GM12878 (cell line): ENCODE measurements at regions not wholly inside any gene's neighbourhood (a gene's known extent, or its start where the extent isn't known, plus 50 kb on each side); places are given as distances from the start of the nearest gene placed in this dataset.

ENCODE experiments used
- ATAC-seq: fragments of 200-7000 bp; cut with Tn5 transposase; 3 replicates; pipeline ENCODE4 v1.9.1; 2020; ENCODE audit warnings: mild to moderate bottlenecking, moderate library complexity
- BruUV-seq: library from RNA; stranded (reverse); fragments of 400-500 nt; replicated peaks from 2 replicates; lab custom pipeline; 2021; lab: Mats Ljungman, UMichigan
- CTCF ChIA-PET: fragments of 300-600 bp; sonication (Branson Sonifier 250); formaldehyde crosslinking; extraction: SDS; loops from one replicate; lab custom pipeline; 2021; ENCODE audit warnings: inconsistent platforms; lab: Yijun Ruan, JAX
- POLR2A ChIA-PET: fragments of 350-600 bp; formaldehyde crosslinking; extraction: SDS; loops from one replicate; lab custom pipeline; 2021; ENCODE audit warnings: inconsistent platforms; lab: Charles Lee
- RAD21 ChIA-PET: fragments of 300-600 bp; sonication (Branson Sonifier 250); formaldehyde crosslinking; loops from one replicate; lab custom pipeline; 2023; ENCODE audit warnings: antibody characterized with exemption; ENCODE audit not compliant: unreplicated experiment; lab: Charles Lee
- SMC1A ChIA-PET: fragments of 300-600 bp; sonication (Branson Sonifier 250); formaldehyde crosslinking; loops from one replicate; lab custom pipeline; 2023; ENCODE audit not compliant: unreplicated experiment, uncharacterized antibody; lab: Charles Lee
- DNase-seq: peaks from one replicate; pipeline ENCODE4 v3.0.0-alpha.2; 2011; ENCODE audit warnings: low read depth, low spot score
- FAIRE-seq: peaks from 3 replicates; lab custom pipeline; 2011; peaks lifted over from hg19 to GRCh38; lab: Jason Lieb, UNC
- H2AFZ ChIP-seq: 2 replicates; pipeline ENCODE4 v1.6.0; 2011; ENCODE audit warnings: low read depth, low read length, control low read depth; ENCODE audit not compliant: control insufficient read depth
- H3K27ac ChIP-seq: 2 replicates; pipeline ENCODE4 v1.5.1; 2011; ENCODE audit warnings: control low read depth; ENCODE audit not compliant: control insufficient read depth, insufficient read depth
- H3K27me3 ChIP-seq, 2 experiments: replicated peaks in 1 of 2; 2 replicates each; pipeline versions ENCODE4 v1.6.0 to v1.6.1; 2011; ENCODE audit warnings: low read length in 1 of 2; ENCODE audit not compliant: control insufficient read depth in 2 of 2, insufficient read depth in 2 of 2
- H3K36me3 ChIP-seq, 2 experiments: 2 replicates each; pipeline ENCODE4 v1.5.1; 2011; ENCODE audit warnings: low read length in 1 of 2; ENCODE audit not compliant: control insufficient read depth in 2 of 2, insufficient read depth in 2 of 2
- H3K4me1 ChIP-seq: 2 replicates; pipeline ENCODE4 v1.6.1; 2011; ENCODE audit warnings: mild to moderate bottlenecking, low read length, moderate library complexity, mixed read lengths; ENCODE audit not compliant: control insufficient read depth, insufficient read depth
- H3K4me2 ChIP-seq: 2 replicates; pipeline ENCODE4 v1.6.0; 2011; ENCODE audit warnings: control low read depth; ENCODE audit not compliant: control insufficient read depth, insufficient read depth
- H3K4me3 ChIP-seq: fragments of 200-600 bp; sonication (generic); 2 replicates; pipeline ENCODE4 v1.5.1; 2016
- H3K79me2 ChIP-seq: 2 replicates; pipeline ENCODE4 v1.6.0; 2011; ENCODE audit warnings: low read length; ENCODE audit not compliant: control insufficient read depth, insufficient read depth
- H3K9ac ChIP-seq: 2 replicates; pipeline ENCODE4 v1.8.0; 2011; ENCODE audit warnings: low read length, control low read depth, mixed read lengths; ENCODE audit not compliant: control insufficient read depth, insufficient read depth
- H3K9me3 ChIP-seq: replicated peaks from 3 replicates; pipeline ENCODE4 v1.5.1; 2011; ENCODE audit warnings: mild to moderate bottlenecking, low read length; ENCODE audit not compliant: control insufficient read depth, insufficient read depth
- H4K20me1 ChIP-seq: 2 replicates; pipeline ENCODE4 v1.6.0; 2011; ENCODE audit not compliant: control insufficient read depth, insufficient read depth
- CHD1 ChIP-seq: IDR thresholded peaks from 2 replicates; pipeline ENCODE4 v1.6.1; 2012; ENCODE audit warnings: low read depth, low read length, improper control_type of control experiment
- DPF2 ChIP-seq: fragments of 450-650 bp; IDR thresholded peaks from 2 replicates; pipeline ENCODE4 v1.6.1; 2017; ENCODE audit warnings: mild to moderate bottlenecking
- FOXM1 ChIP-seq: IDR thresholded peaks from 2 replicates; pipeline ENCODE4 v1.6.1; 2012; ENCODE audit warnings: low read depth, mild to moderate bottlenecking, inconsistent platforms, low read length, moderate library complexity
- IRF3 ChIP-seq: fragments of 450-650 bp; IDR thresholded peaks from 2 replicates; pipeline ENCODE4 v1.6.1; 2014; ENCODE audit warnings: mild to moderate bottlenecking
- PAX8 ChIP-seq: fragments of 450-650 bp; IDR thresholded peaks from 2 replicates; pipeline ENCODE4 v1.6.1; 2017; ENCODE audit warnings: mild to moderate bottlenecking, moderate library complexity
- RELA ChIP-seq: fragments of 450-650 bp; IDR thresholded peaks from 2 replicates; pipeline ENCODE4 v1.8.0; 2014; ENCODE audit warnings: borderline replicate concordance; ENCODE audit not compliant: partially characterized antibody
- USF2 ChIP-seq: IDR thresholded peaks from 2 replicates; pipeline ENCODE4 v1.6.1; 2011; ENCODE audit warnings: low read depth, low read length, improper control_type of control experiment, borderline replicate concordance
- WGBS: methylation state at CpG from one replicate; pipeline ENCODE4 v1.1.6; 2016; ENCODE audit warnings: low lambda C conversion rate; ENCODE audit not compliant: insufficient replicate concordance, insufficient coverage; ENCODE audit errors: missing lambda C conversion rate; 5-methylcytosine and 5-hydroxymethylcytosine counted together
- in situ Hi-C: fragments of 300-500 bp; cut with MboI; formaldehyde crosslinking; loops from 9 replicates; pipeline ENCODE4 v1.14.3; 2018; ENCODE audit warnings: mixed read lengths
- intact Hi-C: fragments of 100-400 bp; cut with micrococcal nuclease; formaldehyde crosslinking; loops from one replicate; pipeline ENCODE4 v1.14.2; 2022; ENCODE audit not compliant: unreplicated experiment
- TF ChIP-seq, protein P1 (sequence below): IDR thresholded peaks from 2 replicates; pipeline ENCODE4 v1.6.1; 2011; ENCODE audit warnings: mild to moderate bottlenecking, low read depth, low read length, moderate library complexity; ENCODE audit not compliant: insufficient replicate concordance

DNA sequence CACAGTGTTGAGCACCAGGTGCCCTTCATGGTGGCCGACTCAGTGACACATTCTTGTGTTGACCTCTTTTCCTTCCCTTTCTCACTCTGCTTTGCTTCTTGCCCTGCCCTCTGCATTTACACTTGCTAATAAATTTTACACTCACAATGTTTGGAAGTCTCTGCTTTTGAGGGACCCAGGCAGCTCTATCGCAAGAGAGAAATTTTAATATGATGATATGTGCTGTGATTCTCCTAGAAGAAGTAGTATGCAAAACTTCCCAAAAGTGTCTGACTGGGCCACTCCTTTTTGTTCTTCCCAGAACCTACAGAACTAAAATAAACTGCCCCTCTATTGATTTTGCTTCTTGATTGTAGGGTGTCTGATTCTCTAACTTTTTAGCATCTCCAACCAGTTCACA is 135.0 kb downstream of the IRS1 start:
- 43% methylated on average over 2 of the region's 2 CpGs for WGBS
- ATAC-seq (no peak), FAIRE-seq (no peak), DNase-seq (no peak)
- no peak overlapping the region for H3K4me2 ChIP-seq
- no peak overlapping the region for H3K27ac ChIP-seq
- no TSS peak for BruUV-seq
- ChIA-PET SMC1A (no interaction called here), RAD21 (no interaction called here), CTCF (no interaction called here), POLR2A (no interaction called here)
- H3K79me2 ChIP-seq = no peaks in the 10 kb centered on the region
- intact Hi-C loops (no loop called here), in situ Hi-C loops (no loop called here)
- no peaks in the 10 kb centered on the region for H3K27me3 ChIP-seq
- TF ChIP-seq, protein P1, sequence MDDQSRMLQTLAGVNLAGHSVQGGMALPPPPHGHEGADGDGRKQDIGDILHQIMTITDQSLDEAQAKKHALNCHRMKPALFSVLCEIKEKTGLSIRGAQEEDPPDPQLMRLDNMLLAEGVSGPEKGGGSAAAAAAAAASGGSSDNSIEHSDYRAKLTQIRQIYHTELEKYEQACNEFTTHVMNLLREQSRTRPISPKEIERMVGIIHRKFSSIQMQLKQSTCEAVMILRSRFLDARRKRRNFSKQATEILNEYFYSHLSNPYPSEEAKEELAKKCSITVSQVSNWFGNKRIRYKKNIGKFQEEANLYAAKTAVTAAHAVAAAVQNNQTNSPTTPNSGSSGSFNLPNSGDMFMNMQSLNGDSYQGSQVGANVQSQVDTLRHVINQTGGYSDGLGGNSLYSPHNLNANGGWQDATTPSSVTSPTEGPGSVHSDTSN = no peak
- TF ChIP-seq DPF2 = no peak
- no peak for TF ChIP-seq FOXM1
- TF ChIP-seq IRF3 = no peak
- no peak for TF ChIP-seq RELA
- TF ChIP-seq USF2 = no peak
- TF ChIP-seq PAX8 = no peak
- no peak for TF ChIP-seq CHD1
- no peaks in the 10 kb centered on the region for H3K9me3 ChIP-seq
- no peaks in the 10 kb centered on the region; the same call in 1 of the 2 replicates for H3K4me1 ChIP-seq
- H2AFZ ChIP-seq = no peak overlapping the region
- no peak overlapping the region for H3K4me3 ChIP-seq
- H3K9ac ChIP-seq = no peak overlapping the region
- no peaks in the 10 kb centered on the region for H3K36me3 ChIP-seq
- no peaks in the 10 kb centered on the region for H4K20me1 ChIP-seq
